ENCODE measurements at regions not wholly inside any gene's neighbourhood (a gene's known extent, or its start where the extent isn't known, plus 50 kb on each side); places are given as distances from the start of the nearest gene placed in this dataset.

GRCh38 chr9:18371621-18372020 is 102.3 kb upstream of the ADAMTSL1 start:
- no peak for TF ChIP-seq CTCF (conservative IDR thresholded peaks at IDR 0.05 in 1 of 2, IDR thresholded peaks at IDR 0.05 in 1 of 2; ENCODE audit: low read depth in 1 of 2, low read length in 2 of 2)
- no peak for TF ChIP-seq EZH2 (IDR thresholded peaks at IDR 0.05; ENCODE audit: low read length, missing control alignments)
